HG03439 (cell line): ENCODE measurements at regions not wholly inside any gene's neighbourhood (a gene's known extent, or its start where the extent isn't known, plus 50 kb on each side); places are given as distances from the start of the nearest gene placed in this dataset.
"Not testable (repeated sequence)": the region's sequence is repeated elsewhere in the genome, so short reads cannot be mapped to it uniquely, and the experiment has no call there.

Source experiments
- ATAC-seq: cut with Tn5 transposase; IDR thresholded peaks from one replicate; pipeline ENCODE4 v1.9.1; 2021; ENCODE audit warnings: mild to moderate bottlenecking, moderate library complexity; ENCODE audit not compliant: unreplicated experiment

- ATAC-seq = not testable (repeated sequence)
These were observed 135.8 kb downstream of the LAT start for GRCh38 chr16:29120680-29121079.

- not testable (repeated sequence) for ATAC-seq
These were observed 133.6 kb downstream of the LAT start for GRCh38 chr16:29118301-29118957.

GRCh38 chr16:29117631-29118030 lies 132.8 kb downstream of the LAT start:
- ATAC-seq = no peak

GRCh38 chr16:29116980-29117379 lies 132.1 kb downstream of the LAT start:
- no peak for ATAC-seq

- not testable (repeated sequence) for ATAC-seq
These were observed 131.4 kb downstream of the LAT start for GRCh38 chr16:29116207-29116606.

- ATAC-seq = not testable (repeated sequence)
These were observed 130.9 kb downstream of the LAT start for GRCh38 chr16:29115802-29116141.

GRCh38 chr16:29114989-29115801 lies 130.3 kb downstream of the LAT start:
- ATAC-seq = not testable (repeated sequence)

GRCh38 chr16:29114574-29114973 lies 129.7 kb downstream of the LAT start:
- ATAC-seq = no peak

- ATAC-seq = not testable (repeated sequence)
These were observed 128.6 kb downstream of the LAT start for GRCh38 chr16:29113446-29113845.

GRCh38 chr16:29112755-29113347 lies 128.0 kb downstream of the LAT start:
- ATAC-seq = no peak

- ATAC-seq = not testable (repeated sequence)
These were observed 127.2 kb downstream of the LAT start for GRCh38 chr16:29111901-29112680.

GRCh38 chr16:29111421-29111820 lies 126.6 kb downstream of the LAT start:
- ATAC-seq = no peak

GRCh38 chr16:29108625-29109169 lies 123.8 kb downstream of the LAT start:
- not testable (repeated sequence) for ATAC-seq

GRCh38 chr16:29107299-29107698 lies 122.4 kb downstream of the LAT start:
- ATAC-seq = no peak

- ATAC-seq = not testable (repeated sequence)
These were observed 121.5 kb downstream of the LAT start for GRCh38 chr16:29106259-29106908.

- not testable (repeated sequence) for ATAC-seq
These were observed 119.7 kb downstream of the LAT start for GRCh38 chr16:29104600-29104999.

GRCh38 chr16:29097965-29098364 lies 113.1 kb downstream of the LAT start:
- not testable (repeated sequence) for ATAC-seq

- peak; percentile 57 for ATAC-seq
These were observed 110.1 kb downstream of the LAT start for GRCh38 chr16:29094729-29095624.

GRCh38 chr16:29094325-29094724 lies 109.5 kb downstream of the LAT start:
- ATAC-seq = peak; percentile 28
